ENCODE measurements at regions not wholly inside any gene's neighbourhood (a gene's known extent, or its start where the extent isn't known, plus 50 kb on each side); places are given as distances from the start of the nearest gene placed in this dataset.

DNA sequence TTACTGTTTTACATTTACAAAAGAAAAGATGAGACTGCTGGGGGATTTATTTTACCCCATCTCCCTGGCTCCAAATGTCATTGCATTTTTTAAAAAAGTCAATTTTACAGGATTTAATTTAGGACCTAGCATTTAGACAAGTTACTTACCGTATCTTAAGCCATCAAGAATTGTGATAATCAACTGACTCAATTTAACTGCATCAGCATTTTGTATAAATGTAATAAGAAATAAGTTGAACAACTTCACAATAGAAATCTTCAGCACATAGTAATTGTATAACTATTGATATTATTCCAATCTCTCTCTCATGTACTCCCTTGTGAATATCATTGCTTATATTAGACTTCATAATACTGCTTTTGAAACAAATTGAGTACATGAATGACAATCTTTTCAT, 907.5 kb upstream of the SLC10A2 start (continued):
- TF ChIP-seq ZNF462 (CRISPR knock-in tag; IDR thresholded peaks at IDR 0.05), result no peak
- TF ChIP-seq NANOG (IDR thresholded peaks at IDR 0.05; ENCODE audit: borderline replicate concordance), result no peak
- TF ChIP-seq EZH2phosphoT487 (IDR thresholded peaks at IDR 0.05; ENCODE audit: unreplicated experiment), result no peak
- TF ChIP-seq EZH2 (IDR thresholded peaks at IDR 0.05; ENCODE audit: low read depth, unreplicated experiment), result no peak

DNA sequence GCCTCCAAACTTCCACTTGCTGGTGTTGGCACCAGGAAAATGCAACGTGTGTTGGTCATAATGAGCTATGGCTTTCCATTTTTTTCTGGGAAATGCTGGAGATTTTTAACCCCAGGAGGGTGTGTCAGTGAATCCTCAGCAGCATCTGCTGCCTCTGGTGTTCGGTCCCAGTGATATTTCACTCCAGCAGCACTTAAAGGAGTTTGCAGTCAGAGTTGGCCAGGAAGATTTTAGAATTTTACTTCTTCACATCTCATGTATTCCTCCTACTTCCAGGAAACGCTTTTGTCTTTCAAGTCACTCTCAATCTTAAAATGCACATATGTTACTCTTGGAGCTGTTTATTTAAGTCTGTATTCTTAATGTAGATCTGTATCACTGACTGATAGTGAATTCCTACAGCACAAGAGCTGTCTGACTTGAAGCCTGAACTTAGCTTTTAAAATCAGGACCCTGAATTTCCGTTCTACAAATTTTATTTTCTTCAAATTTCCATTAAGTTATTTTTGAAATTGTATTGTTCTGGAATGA, 903.4 kb upstream of the SLC10A2 start:
- Mint-ChIP-seq H3K4me3 (no peak overlapping the region), H3K36me3 (ENCODE audit: low read depth) (no peaks in the 10 kb centered on the region), H3K27ac (no peak overlapping the region), H3K4me1 (no peaks in the 10 kb centered on the region), H3K9me3 (no peaks in the 10 kb centered on the region), H3K27me3 (ENCODE audit: insufficient read depth, low read depth, poor library complexity) (no peaks in the 10 kb centered on the region)
- ATAC-seq (no peak), DNase-seq (ENCODE audit: low spot score) (no peak)
- Histone ChIP-seq H3K9me2 (ENCODE audit: insufficient read depth) (no peaks in the 10 kb centered on the region), H3K36me3 (ENCODE audit: insufficient read depth) (no peaks in the 10 kb centered on the region), H3K4me3 (no peak overlapping the region), H3F3A (replicated peaks; ENCODE audit: low read depth) (no peaks in the 10 kb centered on the region), H4K20me1 (replicated peaks; ENCODE audit: insufficient read depth) (no peaks in the 10 kb centered on the region), H3K79me2 (replicated peaks; ENCODE audit: insufficient read depth) (no peaks in the 10 kb centered on the region), H2AFZ (no peak overlapping the region), H3K27ac (ENCODE audit: low read depth) (no peak overlapping the region), H3K4me2 (no peak overlapping the region), H3K27me3 (ENCODE audit: insufficient read depth) (no peaks in the 10 kb centered on the region), H3K4me1 (ENCODE audit: insufficient read depth) (no peaks in the 10 kb centered on the region)
- TF ChIP-seq ZNF114 (CRISPR knock-in tag; IDR thresholded peaks at IDR 0.05), result no peak
- no peak for TF ChIP-seq EZH2phosphoT487 (IDR thresholded peaks at IDR 0.05; ENCODE audit: unreplicated experiment)
- TF ChIP-seq ZNF462 (CRISPR knock-in tag; IDR thresholded peaks at IDR 0.05), result no peak
- TF ChIP-seq NANOG (IDR thresholded peaks at IDR 0.05; ENCODE audit: borderline replicate concordance), result no peak
- TF ChIP-seq EZH2 (IDR thresholded peaks at IDR 0.05; ENCODE audit: low read depth, unreplicated experiment), result no peak
- no peak for TF ChIP-seq JUNB (IDR thresholded peaks at IDR 0.05; ENCODE audit: unreplicated experiment)
- TF ChIP-seq POLR2AphosphoS5 (IDR thresholded peaks at IDR 0.05; ENCODE audit: low read depth), result no peak
- no peak for TF ChIP-seq STAT1 (IDR thresholded peaks at IDR 0.05; ENCODE audit: unreplicated experiment)
- TF ChIP-seq ETS1 (IDR thresholded peaks at IDR 0.05), result no peak

Data from GM23338 (cell line).